ENCODE measurements at regions not wholly inside any gene's neighbourhood (a gene's known extent, or its start where the extent isn't known, plus 50 kb on each side); places are given as distances from the start of the nearest gene placed in this dataset.

- CTCF ChIA-PET (ENCODE audit: partially characterized antibody), result interaction anchor here (0.8 to 1.2 kb wide), 2 partner anchors 148 to 347 kb away, joined by 3 read pairs; no protein-coding TSS in a partner anchor
- Histone ChIP-seq H2BK120ac (replicated peaks; ENCODE audit: low read depth, low read length) (no peak overlapping the region), H3K27me3 (replicated peaks in 1 of 4; ENCODE audit: control insufficient read depth in 3 of 4, extremely low read depth in 1 of 4, insufficient read depth in 3 of 4, low read length in 3 of 4) (no peaks in the 10 kb centered on the region), H3K79me1 (ENCODE audit: low read depth, low read length) (no peaks in the 10 kb centered on the region), H3K79me2 (ENCODE audit: control insufficient read depth in 1 of 2, insufficient read depth in 2 of 2, low read length in 2 of 2) (no peaks in the 10 kb centered on the region), H2BK15ac (ENCODE audit: low read length) (no peak overlapping the region), H3K4ac (replicated peaks; ENCODE audit: insufficient read length, low read depth, low read length) (no peak overlapping the region), H4K5ac (ENCODE audit: insufficient read length, low read depth, low read length) (no peak overlapping the region), H2AK5ac (ENCODE audit: low read depth, low read length) (no peak overlapping the region), H3K9me3 (ENCODE audit: insufficient read depth in 2 of 2, low read depth in 1 of 2, low read length in 1 of 2) (no peaks in the 10 kb centered on the region), H3K4me3 (ENCODE audit: extremely low read depth in 1 of 4, insufficient read depth in 2 of 4, low read depth in 3 of 4, low read length in 4 of 4) (no peak overlapping the region), H3K56ac (replicated peaks; ENCODE audit: insufficient read length, low read depth, low read length) (no peak overlapping the region), H4K91ac (replicated peaks; ENCODE audit: insufficient read length, low read length) (no peak overlapping the region), H3K9ac (replicated peaks in 1 of 4; ENCODE audit: extremely low read depth in 1 of 4, low read depth in 3 of 4, low read length in 3 of 4) (no peak overlapping the region), H2BK5ac (ENCODE audit: low read depth, low read length) (no peak overlapping the region), H3K14ac (ENCODE audit: insufficient read length) (no peak overlapping the region), H3K23me2 (ENCODE audit: low read depth, low read length) (no peaks in the 10 kb centered on the region), H4K8ac (ENCODE audit: extremely low read depth, insufficient read depth, low read length) (no peak overlapping the region), H3K23ac (ENCODE audit: insufficient read length) (no peak overlapping the region), H4K20me1 (replicated peaks in 1 of 2; ENCODE audit: control insufficient read depth in 1 of 2, insufficient read depth in 2 of 2, low read length in 2 of 2) (no peaks in the 10 kb centered on the region), H2BK20ac (ENCODE audit: low read length) (no peak overlapping the region), H3K4me2 (ENCODE audit: insufficient read depth in 1 of 2, low read depth in 2 of 2, low read length in 2 of 2) (no peak overlapping the region), H2AFZ (ENCODE audit: low read length) (no peak overlapping the region), H3K4me1 (replicated peaks in 1 of 4; ENCODE audit: control insufficient read depth in 3 of 4, insufficient read depth in 4 of 4, low read length in 3 of 4) (no peaks in the 10 kb centered on the region; a peak in 1 of 7 replicates), H2BK12ac (ENCODE audit: low read depth, low read length) (no peak overlapping the region), H3K36me3 (ENCODE audit: control insufficient read depth in 2 of 4, insufficient read depth in 4 of 4, low read length in 3 of 4) (no peaks in the 10 kb centered on the region), H3K18ac (ENCODE audit: extremely low read depth, low read length) (no peak overlapping the region), H3K27ac (ENCODE audit: low read depth, low read length) (no peak overlapping the region)
- DNase-seq (ENCODE audit: low read depth in 1 of 2, low spot score in 2 of 2) (peak in 1 of 2 experiments; percentile 31), FAIRE-seq (no peak)
- POLR2A ChIA-PET (ENCODE audit: partially characterized antibody), result no interaction called here
- 81% methylated on average over 4 of the region's 5 CpGs; no CpG with 5 or more reads in 1 of the 2 experiments for WGBS, 2 experiments (ENCODE audit: extremely low coverage in 1 of 2, insufficient coverage in 1 of 2, insufficient read length in 1 of 2, insufficient replicate concordance in 2 of 2, low coverage in 1 of 2, low lambda C conversion rate in 2 of 2, missing lambda C conversion rate in 1 of 2)
- no peak for TF ChIP-seq SIRT6 (IDR thresholded peaks at IDR 0.05; ENCODE audit: low read length)
- no peak for TF ChIP-seq CEBPB (IDR thresholded peaks at IDR 0.05; ENCODE audit: low read depth, low read length)
- no peak for TF ChIP-seq SAP30 (IDR thresholded peaks at IDR 0.05; ENCODE audit: insufficient read depth, insufficient replicate concordance, low read length)
- no peak for TF ChIP-seq USF2 (IDR thresholded peaks at IDR 0.05; ENCODE audit: low read length)
- TF ChIP-seq SIX5 (IDR thresholded peaks at IDR 0.05; ENCODE audit: low read depth, low read length), result no peak
- no peak for TF ChIP-seq MAX (IDR thresholded peaks at IDR 0.05)
- TF ChIP-seq ASH2L (IDR thresholded peaks at IDR 0.05; ENCODE audit: low read length), result no peak
- TF ChIP-seq BRCA1 (IDR thresholded peaks at IDR 0.05; ENCODE audit: low read depth, low read length), result no peak
- no peak for TF ChIP-seq HDAC6 (IDR thresholded peaks at IDR 0.05; ENCODE audit: low read depth, low read length)
- TF ChIP-seq RNF2 (IDR thresholded peaks at IDR 0.05; ENCODE audit: borderline replicate concordance, low read depth, low read length, missing control alignments, poor library complexity, severe bottlenecking), result no peak
- no peak for TF ChIP-seq CREB1 (IDR thresholded peaks at IDR 0.05)
- no peak for TF ChIP-seq MAFK (IDR thresholded peaks at IDR 0.05; ENCODE audit: low read depth, low read length)
- TF ChIP-seq CTBP2 (IDR thresholded peaks at IDR 0.05; ENCODE audit: borderline replicate concordance, insufficient read depth, insufficient read length, low read length), result no peak
- TF ChIP-seq ZNF274 (IDR thresholded peaks at IDR 0.05; ENCODE audit: borderline replicate concordance, extremely low read depth, low read length), result no peak
Observed at GRCh38 chr9:126126807-126127206, 199.8 kb upstream of the MVB12B start.
